ENCODE measurements at regions not wholly inside any gene's neighbourhood (a gene's known extent, or its start where the extent isn't known, plus 50 kb on each side); places are given as distances from the start of the nearest gene placed in this dataset.

DNA sequence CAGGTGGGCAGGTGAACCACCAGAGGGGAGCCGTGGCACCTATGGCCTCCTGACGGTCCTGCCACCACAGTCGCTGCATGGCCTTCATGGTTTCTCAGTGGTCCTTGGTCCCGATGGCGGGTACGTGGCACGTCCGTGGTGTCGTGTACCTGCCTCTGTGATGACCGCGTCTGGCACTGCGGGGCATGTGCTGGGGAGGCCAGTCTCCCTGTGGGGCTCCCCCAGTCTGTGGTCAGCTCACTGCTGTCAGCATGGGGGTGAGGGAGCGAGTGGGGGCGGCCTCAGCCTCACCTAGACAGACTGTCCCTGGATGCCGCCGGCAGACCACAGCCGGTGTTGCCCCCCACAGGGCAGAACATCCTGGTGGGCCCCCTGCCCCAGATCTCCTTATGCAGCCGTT is 267.2 kb downstream of the SEC23A start:
- no peak for TF ChIP-seq EZH2phosphoT487 (IDR thresholded peaks at IDR 0.05; ENCODE audit: borderline replicate concordance, low read depth, low read length)
- TF ChIP-seq, protein P1, sequence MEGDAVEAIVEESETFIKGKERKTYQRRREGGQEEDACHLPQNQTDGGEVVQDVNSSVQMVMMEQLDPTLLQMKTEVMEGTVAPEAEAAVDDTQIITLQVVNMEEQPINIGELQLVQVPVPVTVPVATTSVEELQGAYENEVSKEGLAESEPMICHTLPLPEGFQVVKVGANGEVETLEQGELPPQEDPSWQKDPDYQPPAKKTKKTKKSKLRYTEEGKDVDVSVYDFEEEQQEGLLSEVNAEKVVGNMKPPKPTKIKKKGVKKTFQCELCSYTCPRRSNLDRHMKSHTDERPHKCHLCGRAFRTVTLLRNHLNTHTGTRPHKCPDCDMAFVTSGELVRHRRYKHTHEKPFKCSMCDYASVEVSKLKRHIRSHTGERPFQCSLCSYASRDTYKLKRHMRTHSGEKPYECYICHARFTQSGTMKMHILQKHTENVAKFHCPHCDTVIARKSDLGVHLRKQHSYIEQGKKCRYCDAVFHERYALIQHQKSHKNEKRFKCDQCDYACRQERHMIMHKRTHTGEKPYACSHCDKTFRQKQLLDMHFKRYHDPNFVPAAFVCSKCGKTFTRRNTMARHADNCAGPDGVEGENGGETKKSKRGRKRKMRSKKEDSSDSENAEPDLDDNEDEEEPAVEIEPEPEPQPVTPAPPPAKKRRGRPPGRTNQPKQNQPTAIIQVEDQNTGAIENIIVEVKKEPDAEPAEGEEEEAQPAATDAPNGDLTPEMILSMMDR (conservative IDR thresholded peaks at IDR 0.05; ENCODE audit: low read length) = no peak

Measured in OCI-LY7 (cell line).